Fibroblast of the aortic adventitia (primary cell): ENCODE measurements at regions not wholly inside any gene's neighbourhood (a gene's known extent, or its start where the extent isn't known, plus 50 kb on each side); places are given as distances from the start of the nearest gene placed in this dataset.

Experiments
- DNase-seq: peaks from one replicate; pipeline ENCODE4 v3.0.0-alpha.2; 2010; ENCODE audit warnings: low read depth
- H3K4me3 ChIP-seq: 2 replicates; pipeline ENCODE4 v1.5.1; 2011; ENCODE audit warnings: low read depth, mild to moderate bottlenecking, control low read depth, low read length, moderate library complexity
- TF ChIP-seq, protein P1 (sequence below): IDR thresholded peaks from 2 replicates; pipeline ENCODE4 v1.5.1; 2011; ENCODE audit warnings: mild to moderate bottlenecking, low read length, control low read depth, inconsistent platforms; ENCODE audit not compliant: insufficient read depth

DNA sequence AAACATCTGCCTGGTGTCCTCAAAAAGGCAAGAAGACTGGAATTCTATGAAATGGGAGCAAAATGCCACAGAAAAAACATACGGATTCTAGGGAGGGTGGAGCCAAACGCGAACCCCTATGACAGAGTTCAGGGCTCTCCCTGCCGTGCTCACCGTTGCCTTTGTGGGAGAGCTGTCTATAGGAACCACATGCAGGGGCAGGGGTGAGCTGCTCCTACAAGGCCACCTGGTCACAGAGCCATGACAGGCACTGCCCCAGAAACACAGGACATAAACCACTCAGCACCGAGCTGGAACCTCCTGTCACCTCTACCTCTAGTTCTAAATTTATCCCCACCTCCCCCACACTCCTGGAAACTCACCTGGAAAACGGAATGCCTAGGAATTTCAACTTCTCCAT, 155.1 kb upstream of the ZNF32 start:
- no peak overlapping the region for H3K4me3 ChIP-seq
- DNase-seq: no peak
- TF ChIP-seq, protein P1, sequence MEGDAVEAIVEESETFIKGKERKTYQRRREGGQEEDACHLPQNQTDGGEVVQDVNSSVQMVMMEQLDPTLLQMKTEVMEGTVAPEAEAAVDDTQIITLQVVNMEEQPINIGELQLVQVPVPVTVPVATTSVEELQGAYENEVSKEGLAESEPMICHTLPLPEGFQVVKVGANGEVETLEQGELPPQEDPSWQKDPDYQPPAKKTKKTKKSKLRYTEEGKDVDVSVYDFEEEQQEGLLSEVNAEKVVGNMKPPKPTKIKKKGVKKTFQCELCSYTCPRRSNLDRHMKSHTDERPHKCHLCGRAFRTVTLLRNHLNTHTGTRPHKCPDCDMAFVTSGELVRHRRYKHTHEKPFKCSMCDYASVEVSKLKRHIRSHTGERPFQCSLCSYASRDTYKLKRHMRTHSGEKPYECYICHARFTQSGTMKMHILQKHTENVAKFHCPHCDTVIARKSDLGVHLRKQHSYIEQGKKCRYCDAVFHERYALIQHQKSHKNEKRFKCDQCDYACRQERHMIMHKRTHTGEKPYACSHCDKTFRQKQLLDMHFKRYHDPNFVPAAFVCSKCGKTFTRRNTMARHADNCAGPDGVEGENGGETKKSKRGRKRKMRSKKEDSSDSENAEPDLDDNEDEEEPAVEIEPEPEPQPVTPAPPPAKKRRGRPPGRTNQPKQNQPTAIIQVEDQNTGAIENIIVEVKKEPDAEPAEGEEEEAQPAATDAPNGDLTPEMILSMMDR: no peak

DNA sequence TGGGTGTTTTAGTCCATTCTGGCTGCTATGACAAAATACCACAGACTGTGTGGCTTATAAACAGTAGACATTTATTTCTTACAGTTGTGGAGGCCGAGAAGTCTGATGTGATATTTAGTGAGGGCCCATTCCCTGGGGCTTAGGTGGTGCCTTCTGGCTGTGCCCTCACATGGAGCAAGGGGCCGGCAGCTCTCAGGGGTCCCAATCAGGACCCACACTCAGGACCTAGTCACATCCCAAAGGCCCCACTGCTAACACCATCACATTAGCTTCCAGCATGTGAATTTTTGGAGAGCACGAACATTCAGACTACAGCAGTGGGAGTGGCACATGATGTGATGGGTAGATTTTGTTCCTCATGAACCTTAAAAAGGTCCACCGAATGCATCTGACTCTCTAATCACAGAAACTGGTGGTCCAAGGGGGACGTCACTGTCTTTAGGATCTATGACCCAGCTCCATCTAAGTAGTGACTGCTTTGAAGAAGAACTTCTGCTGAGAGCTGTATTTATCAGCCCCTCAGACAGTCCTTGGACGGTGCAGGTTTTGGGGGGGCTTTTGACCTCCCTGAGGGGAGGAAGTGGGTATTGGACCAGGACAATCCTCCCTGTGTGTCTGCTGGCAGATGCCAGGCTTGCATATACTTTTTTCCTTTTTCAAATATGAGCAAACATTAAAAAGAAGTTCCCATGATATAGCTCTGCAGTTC, 154.5 kb upstream of the ZNF32 start:
- TF ChIP-seq, protein P1: no peak
- H3K4me3 ChIP-seq: no peak overlapping the region
- DNase-seq: no peak

DNA sequence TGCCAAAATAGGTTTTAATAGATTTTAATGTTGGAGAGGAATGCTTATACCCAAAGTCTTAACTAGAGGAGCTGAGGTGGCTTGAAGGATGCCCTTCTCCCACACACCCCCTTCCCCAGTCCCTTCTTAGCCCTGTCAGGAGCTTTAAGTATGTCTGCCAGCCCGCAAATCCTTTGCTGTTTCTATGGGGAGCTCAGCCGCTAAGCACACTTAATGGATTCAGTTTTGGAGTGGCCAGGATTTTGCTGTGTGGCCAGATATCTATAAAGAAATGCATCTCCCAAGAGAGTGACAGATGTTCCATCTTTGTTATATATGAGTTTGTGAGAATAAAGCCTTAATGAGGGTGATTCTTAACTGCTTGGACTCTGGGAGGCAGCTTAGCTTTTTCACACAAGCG, 152.9 kb upstream of the ZNF32 start:
- TF ChIP-seq, protein P1: no peak
- no peak for DNase-seq
- no peak overlapping the region for H3K4me3 ChIP-seq

DNA sequence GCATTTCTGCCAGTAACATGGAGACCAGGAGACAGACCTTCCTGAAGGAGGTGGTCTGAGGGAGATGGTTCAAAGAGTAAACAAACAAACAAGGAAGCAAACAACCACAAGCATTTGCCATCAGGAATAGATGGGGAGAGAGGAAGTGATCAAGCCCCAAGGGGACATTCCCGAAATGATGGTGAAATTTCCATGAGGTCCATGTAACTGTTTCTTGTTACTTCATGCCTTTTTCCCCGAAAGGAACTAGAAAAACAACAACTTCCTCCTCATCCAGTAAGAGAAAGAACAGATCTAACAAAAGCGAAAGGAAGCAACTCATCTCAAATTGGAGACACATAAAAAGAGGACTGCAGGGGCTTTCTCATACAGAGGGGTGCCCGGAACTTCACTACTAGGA, 152.5 kb upstream of the ZNF32 start:
- no peak for DNase-seq
- no peak overlapping the region for H3K4me3 ChIP-seq
- TF ChIP-seq, protein P1: no peak

DNA sequence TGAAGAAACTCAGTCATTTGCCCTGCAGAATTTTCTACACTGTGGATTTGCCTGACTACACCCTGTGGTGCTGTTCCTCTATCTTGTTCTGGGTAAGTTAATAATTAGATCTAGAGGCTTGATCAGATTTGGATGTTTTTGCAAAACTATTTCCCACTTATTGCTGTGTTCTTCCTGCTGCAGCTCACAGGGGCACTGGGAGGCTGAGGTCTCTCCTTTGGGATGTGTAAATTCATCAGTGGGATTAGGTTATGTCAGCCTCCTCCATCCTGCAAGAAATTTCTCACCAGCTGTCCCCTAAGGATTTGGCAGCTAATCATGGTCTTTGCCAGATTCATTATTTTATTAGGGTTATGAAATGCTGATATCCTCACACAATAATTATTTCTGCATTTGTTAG, 148.1 kb upstream of the ZNF32 start:
- TF ChIP-seq, protein P1: no peak
- H3K4me3 ChIP-seq: no peak overlapping the region
- DNase-seq: no peak

DNA sequence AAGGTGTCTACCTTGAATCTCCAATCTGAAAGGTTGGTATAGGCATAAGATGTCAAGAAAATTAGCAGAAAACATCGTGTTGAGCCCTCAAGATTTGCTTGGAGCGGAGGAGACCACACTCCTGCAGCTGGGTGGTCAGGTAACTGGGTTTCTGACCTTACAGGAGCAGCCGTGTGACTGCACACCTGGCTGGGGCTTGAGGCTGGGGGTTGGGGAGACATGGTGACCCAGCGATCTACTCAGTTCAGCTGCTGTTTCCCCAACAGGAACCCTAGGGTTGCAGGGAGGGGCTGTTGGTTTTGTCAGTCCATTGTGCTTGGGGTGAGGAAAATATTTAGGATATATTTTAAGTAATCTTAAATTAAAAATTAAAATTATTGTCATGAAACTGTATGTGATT, 147.0 kb upstream of the ZNF32 start:
- DNase-seq: no peak
- TF ChIP-seq, protein P1: no peak
- H3K4me3 ChIP-seq: no peak overlapping the region

DNA sequence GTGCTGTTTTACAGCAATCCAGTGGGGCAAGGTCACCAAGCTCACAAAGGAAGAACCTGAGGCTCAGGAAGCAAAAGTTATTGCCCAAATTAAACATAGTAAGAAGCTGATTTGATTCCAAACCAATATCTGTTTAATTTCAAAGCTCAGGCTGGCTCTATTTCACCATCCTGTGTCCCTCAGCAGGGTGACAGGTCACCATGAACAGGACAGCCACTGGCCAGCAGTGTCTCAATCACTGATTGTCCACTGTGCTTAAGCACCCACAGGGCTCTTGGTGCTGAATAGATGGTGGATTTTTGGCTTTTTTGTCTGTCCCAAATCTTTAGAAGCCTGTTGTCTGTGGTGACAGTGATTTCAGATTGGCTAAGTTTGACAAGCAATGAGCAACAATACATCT, 146.4 kb upstream of the ZNF32 start:
- TF ChIP-seq, protein P1: no peak
- H3K4me3 ChIP-seq: no peak overlapping the region
- no peak for DNase-seq
